Left renal cortex interstitium (tissue), 4 donors: ENCODE measurements at regions not wholly inside any gene's neighbourhood (a gene's known extent, or its start where the extent isn't known, plus 50 kb on each side); places are given as distances from the start of the nearest gene placed in this dataset.

Experiments
- DNase-seq, 4 donors: peaks; one replicate each; pipeline ENCODE4 v3.0.0-alpha.2; 2013; ENCODE audit warnings: low read depth in 4 of 4, low spot score in 2 of 4, missing footprints in 1 of 4

DNA sequence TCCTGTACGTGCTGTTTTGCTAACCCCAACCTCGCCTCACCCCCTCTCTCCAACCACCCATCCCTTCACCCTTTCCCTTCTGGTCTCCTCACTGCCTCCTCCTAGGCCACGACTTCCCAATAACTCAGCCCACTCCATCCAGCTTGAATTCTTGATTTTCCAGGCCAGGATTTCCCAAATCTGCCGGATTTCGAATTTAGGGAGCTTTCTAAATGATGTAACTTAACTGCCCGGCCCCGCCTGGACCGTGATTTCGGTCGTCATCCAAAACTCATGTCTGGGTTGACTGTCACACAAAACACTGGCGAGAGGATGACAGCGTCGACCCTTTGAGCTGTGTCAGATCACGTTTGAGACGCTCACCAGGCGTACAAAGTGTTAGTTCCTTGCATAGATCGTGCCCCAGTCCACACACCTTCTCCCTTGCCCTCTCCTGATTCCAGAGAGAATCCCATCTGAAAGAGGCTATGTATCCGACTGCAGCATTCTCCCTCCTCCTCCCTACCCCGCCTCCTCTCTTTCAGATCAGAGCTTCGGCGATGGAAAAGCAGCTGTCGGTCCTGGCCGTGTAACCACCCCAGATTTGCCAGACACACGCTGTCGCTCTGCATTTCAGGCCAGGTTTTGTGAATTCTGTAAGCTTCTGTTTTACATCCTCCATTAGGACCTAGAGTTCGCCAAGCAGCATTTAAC lies 168.2 kb downstream of the GPX5 start:
- DNase-seq, result no peak

DNA sequence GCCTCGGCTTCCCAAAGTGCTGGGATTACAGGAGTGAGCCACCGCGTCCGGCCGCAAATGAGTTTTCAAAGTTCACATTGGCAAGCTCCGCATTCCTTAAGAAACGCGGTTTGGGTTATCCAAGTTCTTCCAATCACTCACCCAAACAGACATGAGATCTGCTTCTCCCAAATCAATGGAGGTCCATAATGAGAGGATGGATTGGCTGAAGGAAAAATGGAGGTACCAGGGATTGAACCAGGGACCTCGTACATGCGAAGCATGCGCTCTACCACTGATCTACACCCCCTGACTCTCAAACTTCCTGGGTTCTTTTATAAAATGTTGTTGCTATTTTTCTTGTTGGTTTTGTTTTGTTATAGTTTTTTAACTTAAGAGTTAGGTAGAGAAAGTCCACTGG lies 170.0 kb downstream of the GPX5 start:
- no peak for DNase-seq

DNA sequence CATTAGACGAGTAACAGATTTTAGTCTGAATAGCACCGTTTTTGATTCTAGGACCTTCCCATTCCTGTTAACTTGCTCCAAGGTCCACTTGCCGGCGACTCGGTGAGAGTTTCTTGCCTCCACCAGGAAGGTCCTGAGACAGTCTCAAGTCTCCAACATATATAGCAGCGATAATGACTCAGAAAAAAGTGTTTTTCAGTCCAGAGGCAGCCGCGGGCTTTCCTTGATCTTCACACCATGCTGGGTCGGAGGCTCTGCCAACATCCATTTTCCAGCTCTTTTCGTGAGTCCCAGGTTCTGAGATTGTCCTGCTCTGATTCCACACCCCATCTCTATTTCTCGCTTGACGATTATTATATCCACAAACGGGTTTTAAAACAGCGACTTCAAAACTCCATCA lies 170.5 kb downstream of the GPX5 start:
- no peak for DNase-seq

DNA sequence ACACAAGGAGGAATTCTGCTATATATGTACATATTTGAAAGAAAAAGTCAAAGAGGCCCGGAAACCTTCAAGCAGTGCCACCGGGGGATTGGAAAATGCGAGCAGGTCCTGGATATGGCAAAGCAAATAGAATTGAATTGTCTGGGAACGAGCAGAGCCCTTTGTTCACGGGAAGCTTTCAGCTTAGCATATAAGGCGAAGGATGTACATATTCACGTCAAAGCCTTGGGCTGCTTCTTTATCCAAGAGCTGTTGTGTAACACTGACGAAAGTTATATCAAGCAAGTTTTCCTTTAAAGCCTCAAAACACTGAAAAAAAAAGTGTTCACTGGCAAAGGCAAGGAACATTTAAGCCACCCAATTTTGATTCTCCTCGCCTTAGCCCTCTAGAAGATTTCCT lies 171.0 kb downstream of the GPX5 start:
- DNase-seq, result no peak

DNA sequence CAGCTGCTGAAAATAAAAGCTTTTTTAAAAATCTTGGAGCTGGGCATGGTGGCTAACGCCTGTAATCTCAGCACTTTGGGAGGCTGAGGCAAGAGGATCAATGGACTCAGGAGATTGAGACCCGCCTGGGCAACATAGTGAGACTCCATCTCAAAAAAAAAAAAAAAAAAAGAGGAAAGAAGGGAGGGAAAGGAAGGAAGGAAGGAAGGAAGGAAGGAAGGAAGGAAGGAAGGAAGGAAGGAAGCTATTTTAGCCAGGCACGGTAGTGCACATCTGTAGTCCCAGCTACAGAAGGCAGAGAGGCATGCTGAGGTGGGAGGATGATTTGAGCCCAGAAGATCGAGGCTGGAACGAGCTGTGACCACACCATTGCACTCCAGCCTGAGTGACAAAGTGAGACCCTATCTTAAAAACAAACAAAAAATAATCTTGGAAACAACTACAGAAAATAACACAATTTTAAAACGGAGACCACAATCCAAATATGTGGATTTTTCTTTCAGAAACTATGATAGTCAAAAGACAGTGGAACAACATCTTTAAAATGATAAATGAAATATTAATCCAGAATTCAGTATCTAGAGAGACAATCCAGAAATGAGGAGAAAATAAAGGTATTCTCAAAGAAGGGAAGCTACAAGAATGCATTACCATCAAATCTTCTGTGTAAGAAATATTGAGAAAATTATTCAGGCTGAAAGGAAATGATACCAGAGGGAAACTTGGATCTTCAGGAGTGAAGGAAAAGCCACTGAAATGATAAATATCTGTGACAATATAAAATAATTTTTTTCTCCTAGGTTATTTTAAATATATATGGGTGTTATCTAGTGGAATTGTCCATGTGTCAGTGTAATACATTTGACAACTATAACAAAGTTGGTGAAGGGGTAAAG lies 182.0 kb downstream of the GPX5 start:
- no peak for DNase-seq

DNA sequence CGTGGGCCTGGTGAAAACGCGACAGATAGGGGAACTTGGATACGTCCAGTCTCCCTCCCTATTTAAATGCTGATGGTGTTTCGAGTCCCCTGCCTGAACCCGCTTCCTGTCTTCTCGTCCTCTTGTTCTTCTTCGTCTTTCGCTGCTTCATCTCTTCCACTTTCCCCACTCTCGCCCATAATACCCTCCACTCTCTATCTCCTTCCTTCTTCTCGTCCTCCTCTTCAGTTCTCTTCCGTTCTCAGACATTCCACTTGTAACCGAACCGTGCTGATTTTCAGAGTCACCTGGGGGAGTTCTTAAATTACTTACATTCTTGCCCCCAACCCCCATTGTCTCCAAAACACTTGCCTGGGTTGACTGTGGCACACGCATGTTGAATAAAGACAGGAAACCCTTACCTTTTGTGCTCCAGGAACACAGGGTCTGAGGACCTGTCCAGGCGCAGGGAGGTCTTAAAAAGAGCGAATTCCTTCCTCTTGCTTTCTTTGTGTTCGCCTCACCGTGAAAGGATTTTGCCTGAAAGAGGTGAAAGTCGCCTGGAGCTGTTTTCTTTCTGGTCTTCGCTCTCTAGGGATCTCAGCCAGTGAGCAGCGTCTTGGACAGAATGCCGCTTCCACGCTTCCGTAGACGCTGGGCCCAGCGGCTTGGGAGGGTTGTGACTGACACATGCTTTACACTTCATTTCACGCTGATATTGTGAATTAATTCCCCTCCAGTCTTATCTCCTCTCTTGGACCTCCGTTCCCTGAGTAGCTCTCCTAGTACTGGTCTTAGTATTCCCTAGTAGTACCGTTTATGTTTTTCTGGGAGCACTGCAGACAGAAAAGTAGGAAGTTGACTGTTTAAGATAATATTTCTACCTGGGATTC lies 184.0 kb downstream of the GPX5 start:
- no peak for DNase-seq

DNA sequence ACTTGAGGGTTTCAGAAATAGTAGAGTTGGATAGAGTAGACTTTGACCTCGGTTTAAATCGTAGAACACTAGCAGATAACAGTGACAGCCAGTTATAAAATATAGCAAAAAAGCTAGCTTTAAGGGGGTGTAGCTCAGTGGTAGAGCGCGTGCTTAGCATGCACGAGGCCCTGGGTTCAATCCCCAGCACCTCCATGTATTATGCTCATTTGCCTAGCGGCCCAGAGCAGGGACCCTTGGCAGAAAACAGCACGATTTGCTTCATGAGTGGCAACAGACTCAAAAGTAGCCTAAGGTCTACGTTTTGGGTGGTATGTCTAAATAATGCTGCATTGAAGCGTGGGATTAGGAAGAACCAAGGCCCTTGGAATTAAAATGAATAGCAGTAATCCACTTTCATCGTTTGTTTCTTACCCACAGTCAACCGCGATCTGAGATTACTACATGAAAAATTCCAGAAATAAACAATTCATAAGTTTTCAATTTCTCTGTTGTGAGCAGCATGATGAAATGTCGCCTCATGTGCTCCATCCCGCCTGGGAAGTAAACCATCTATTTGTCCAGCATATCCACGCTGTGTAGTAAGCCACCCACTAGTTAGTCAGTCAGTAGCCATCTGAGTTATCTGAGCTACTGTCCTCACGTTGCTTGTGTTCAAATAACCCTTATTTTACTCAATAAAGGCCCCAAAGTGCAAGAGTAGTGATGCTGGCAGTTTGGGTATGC lies 184.9 kb downstream of the GPX5 start:
- no peak for DNase-seq

DNA sequence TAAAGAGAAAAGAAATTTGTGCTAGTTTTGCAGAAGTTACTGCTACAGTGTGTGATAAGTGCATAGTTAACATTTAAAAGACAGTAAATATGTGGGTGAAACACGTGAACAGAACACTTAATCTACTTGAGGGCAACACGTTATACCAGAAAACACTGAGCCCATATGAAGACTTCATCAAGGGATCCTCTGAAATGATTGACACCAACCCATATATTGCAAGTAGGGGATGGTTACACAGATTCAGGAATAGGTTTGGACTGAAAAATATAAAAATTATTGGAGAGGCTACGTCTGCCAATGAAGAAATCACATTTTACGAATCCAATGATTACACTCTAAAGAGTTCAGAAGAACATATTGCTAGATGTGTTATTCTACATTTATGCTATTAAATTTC lies 185.6 kb downstream of the GPX5 start:
- no peak for DNase-seq

DNA sequence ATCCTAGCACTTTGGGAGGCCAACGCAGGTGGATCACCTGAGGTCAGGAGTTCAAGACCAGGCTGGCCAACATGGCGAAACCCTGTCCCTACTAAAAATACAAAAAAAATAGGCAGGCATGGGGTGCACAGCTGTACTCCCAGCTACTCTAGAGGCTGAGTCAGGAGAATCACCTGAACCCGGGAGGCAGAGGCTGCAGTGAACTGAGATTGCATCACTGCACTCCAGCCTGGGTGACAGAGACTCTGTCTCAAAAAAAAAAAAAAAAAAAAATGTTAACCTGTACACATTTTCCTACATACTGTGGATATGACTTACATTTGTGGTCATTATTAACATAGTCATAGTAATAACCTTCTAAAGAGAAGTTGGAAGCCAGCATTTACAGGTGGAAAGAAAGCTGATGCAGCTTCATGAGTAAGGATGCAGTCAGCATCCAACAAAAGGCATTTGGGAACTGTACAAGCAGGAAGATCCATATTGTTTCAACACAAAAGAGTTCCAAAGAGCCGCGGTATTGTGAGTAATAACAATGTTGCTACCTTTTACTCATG lies 186.2 kb downstream of the GPX5 start:
- DNase-seq, result no peak

DNA sequence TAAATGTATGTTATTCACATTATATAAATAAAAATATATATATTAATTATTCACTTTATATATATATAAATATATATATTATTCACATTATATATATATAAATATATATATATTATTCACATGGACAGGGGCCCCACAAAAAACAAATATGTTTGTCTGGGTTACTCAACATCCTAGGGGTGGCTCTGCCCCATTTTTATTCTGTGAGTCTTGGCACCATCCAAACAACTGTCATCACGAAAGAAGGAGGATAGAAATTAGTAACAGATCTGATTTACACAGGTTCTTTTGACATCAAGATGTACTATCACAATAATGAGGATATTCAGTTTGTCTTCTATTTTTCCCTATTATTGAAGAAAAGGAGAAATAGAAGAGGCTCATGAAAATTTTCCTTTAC lies 187.3 kb downstream of the GPX5 start:
- DNase-seq, result no peak

DNA sequence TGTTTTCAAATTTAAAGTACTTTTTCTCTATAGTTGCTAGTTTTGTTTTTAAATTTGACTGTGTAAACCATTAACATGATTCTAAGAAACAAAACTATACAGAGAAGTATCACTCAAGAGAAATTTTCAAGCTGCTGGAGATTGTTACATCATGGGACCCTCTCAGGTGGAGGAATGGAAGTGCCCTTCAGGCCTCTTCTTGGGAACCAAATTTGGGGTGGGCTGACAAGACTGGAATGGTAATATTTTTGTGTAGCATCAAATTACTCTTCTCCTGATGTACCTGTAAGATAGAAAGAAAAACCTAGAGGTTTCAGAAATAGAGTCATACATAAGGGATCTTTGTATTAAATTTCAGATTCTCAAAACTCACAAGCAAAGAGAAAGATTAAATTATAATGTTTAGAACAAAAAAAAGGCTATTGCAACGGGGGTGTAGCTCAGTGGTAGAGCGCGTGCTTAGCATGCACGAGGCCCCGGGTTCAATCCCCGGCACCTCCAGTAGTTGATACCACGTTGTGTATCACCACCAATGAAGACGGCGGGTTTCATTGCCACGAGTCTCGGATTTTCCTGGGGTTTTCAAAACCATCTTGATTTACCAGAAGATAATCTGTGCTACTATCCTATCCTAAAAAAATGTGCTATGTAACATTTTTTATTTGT lies 193.7 kb downstream of the GPX5 start:
- DNase-seq, result no peak

DNA sequence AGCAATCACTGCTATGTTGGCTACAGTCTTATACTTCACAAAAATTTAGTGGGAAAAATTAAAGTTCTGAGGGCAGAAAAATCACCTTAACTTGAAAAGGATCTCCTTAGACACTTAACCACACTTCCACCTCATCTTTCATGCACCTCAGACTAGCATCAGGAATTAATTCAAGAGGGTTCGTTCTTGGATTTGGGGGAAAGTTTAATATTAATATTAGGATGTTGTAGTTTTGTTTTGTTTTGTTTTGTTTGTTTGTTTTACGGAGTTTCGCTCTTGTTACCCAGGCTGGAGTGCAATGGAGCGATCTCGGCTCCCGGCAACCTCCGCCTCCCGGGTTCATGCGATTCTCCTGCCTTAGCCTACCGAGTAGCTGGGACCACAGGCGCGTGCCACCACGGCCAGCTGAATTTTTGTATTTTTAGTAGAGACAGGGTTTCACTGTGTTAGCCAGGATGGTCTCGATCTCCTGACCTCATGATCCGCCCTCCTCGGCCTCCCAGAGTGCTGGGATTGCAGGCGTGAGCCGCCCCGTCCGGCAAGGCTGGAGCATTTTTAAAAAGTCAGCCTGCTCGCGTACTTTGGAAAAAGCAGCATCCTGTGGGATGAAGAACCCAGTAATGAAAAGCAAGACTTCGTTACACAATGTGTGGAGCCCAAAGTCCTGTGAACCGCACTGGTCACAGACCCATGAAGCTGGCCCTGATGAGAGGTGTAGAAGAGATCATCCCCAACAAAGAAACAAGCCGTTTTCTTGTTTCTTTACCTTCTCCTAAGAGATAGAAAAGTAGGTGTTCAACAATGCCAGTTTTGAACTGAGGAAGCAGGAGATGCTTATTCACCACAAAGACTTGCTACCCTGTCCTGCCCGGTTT lies 194.9 kb downstream of the GPX5 start:
- DNase-seq, result no peak

DNA sequence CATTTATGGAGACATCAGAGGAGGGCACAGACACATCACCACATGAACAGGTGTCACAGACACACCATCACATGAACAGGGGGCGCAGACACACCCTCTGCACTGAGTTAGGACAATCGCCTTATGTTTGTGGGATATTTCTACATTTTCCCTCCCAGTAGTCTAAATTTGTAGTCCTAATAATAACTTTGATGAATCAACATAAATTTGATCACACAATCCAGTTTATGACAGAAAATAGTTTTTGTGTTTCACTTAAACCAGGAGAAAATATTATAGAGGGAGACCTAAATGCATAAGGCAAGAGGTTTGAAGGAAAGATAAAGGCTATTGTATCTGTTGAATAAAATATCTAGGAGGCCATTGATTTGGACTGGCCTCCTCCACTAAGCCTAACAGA lies 195.7 kb downstream of the GPX5 start:
- DNase-seq, result no peak

DNA sequence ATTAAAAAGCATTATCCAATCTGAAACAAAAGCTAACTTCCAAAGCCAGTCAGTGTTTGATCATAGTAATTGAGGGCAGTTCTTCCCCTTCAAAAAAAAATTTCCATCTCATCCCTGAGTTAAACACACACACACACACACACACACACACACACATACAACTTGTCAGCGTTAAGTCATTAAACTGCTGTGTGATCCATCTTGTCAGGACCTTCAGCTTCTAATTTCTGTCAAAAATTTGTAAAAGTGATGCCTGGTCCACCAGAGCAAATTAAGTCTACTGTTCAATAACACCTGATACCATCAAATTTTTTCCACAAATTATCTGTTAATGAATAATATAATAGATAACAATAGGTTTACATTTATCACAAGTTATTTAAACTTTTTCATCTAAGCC lies 198.7 kb downstream of the GPX5 start:
- DNase-seq, result no peak

DNA sequence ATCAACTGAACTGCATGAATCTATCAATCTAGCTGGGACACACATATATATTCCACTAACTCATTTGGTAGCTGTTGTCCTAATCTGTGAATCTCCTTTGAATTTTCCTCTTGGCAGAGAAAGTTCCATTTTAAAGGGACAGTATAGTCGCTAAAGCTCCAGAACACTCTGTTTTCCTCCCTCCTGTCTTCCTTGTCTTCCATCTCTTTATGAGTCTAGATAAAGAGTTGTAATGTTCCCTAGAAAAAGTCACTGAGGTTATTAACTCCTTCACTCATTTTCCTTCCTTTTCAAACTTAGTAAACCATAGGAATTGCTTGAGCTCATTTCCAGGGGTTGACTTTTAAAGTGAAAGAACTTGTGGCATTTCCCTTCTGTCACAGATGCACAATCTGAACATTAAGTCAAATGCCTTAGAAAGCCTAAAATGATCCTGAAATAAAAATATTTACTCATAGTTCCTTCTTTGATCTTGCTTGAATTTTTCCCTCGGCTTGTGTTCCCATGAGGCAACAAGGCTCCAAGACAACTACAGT lies 198.4 kb downstream of the TRIM27 start:
- DNase-seq, result no peak

DNA sequence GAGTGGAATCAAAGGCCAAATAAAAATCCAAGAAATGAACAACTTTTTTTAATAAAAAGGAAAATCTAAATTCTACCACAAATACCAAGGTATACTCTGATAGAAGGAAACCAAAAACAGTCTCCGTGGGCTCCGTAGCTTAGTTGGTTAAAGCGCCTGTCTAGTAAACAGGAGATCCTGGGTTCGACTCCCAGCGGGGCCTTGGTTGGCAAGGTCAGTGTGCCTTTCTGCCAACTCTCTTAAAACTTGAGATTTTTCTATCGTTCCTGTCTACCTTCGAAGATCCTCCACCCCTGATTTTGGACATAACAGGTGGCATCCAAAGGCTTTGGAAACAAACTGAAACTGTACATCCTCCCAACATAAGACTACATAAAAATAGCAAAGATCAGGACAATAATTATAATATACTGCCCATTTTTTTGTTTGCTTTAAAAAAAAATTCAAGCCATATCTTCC lies 197.9 kb downstream of the TRIM27 start:
- no peak for DNase-seq

DNA sequence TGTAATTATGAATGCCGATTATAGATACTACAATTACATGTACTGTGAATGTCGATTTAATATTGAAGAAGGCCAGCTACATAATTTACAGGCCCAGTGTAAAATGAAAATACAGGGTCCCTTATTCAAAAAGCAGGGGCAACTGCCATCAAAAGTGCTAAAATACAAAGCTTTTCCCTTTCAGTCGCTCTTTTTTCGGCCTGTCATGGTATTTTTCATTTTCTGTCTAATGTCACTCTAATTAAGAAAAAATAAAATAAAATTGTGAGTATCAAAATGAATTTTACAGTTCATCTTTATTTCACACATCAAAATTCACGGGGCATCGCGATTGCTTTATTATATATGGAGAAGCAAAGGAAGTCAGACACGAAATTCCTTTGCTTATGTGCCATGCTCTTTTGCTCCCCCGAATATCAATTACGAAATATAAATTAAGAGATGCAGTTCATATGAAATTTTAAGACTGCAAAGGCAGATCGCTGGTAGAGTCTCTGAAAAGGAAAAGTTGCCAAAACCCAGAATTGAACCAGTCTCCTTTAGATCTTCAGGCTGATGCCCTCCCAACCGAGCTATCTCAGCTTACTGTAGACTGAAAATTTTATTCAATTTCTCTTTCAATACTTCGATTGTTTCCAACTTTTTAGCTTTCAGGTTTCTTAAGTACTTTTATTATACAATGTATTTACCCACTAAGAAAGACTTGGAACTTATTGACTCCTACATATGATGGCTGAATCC lies 197.0 kb downstream of the TRIM27 start:
- no peak for DNase-seq
